NCI-H510A (cell line): ENCODE measurements at regions not wholly inside any gene's neighbourhood (a gene's known extent, or its start where the extent isn't known, plus 50 kb on each side); places are given as distances from the start of the nearest gene placed in this dataset.
"Not testable (repeated sequence)": the region's sequence is repeated elsewhere in the genome, so short reads cannot be mapped to it uniquely, and the experiment has no call there.

Source experiments
- DNase-seq: peaks from one replicate; lab custom pipeline; 2025; lab: John Stamatoyannopoulos, UW

DNA sequence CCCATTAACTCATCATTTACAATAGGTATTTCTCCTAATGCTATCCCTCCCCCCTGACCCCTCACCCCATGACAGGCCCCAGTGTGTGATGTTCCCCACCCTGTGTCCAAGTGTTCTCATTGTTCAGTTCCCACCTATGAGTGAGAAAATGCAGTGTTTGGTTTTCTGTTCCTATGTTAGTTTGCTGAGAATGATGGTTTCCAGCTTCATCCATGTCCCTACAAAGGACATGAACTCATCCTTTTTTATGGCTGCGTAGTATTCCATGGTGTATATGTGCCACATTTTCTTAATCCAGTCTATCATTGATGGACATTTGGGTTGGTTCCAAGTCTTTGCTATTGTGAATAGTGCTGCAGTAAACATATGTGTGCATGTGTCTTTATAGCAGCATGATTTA lies 378.3 kb downstream of the HLX start:
- not testable (repeated sequence) for DNase-seq

DNA sequence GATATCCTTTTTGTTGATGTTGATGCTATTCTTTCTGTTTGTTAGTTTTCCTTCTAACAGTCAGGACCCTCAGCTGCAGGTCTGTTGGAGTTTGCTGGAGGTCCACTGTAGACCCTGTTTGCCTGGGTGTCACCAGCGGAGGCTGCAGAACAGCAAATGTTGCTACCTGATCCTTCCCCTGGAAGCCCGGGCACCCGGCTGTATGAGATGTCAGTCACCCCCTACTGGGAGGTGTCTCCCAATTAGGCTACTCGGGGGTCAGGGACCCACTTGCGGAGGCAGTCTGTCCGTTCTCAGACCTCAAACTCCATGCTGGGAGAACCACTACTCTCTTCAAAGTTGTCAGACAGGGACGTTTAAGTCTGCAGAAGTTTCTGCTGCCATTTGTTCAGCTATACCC lies 383.4 kb downstream of the HLX start:
- DNase-seq: not testable (repeated sequence)

DNA sequence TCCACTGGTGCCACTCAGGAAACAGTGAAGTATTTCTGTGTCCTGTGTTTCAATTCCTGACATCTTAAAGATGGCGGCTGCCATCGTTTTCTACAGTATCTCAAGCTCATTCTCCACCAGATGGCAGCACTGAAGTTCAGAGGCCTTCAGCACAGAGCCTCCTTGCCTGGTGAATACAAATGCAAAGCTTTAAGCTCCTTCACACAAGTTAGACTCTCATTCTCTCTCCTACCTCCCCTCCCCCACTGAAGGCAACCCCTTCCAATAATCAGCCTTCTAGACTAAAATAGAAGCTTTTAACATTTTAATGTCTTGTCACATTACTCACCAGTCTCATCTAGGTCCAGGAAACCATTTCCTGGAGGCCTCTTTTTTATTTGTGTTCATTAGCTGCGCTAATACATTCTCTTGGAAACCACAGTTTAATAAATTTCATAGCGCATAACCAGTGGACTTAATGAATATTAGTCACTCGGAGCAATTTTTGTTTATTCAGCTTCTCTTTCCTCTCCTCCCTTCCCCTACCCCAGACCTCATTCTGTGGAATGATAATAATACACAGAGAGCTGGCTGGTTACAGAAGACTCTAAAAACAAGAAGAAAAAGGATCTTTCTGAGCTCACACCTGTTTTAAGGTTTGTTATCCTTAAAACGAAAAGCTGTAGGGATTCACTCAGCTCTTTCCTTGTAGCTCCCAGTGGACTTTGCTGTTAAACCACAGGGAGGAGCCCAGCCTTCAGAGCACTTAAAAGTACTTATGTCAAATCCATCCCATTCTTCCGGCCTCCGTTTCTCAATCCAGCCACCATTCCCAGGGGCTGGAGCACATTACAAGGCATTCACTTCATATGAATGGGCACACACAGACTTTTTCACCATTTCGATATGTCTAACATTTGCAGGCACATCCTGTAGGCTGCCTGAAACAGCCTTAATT lies 384.9 kb downstream of the HLX start:
- DNase-seq: peak; percentile 58

DNA sequence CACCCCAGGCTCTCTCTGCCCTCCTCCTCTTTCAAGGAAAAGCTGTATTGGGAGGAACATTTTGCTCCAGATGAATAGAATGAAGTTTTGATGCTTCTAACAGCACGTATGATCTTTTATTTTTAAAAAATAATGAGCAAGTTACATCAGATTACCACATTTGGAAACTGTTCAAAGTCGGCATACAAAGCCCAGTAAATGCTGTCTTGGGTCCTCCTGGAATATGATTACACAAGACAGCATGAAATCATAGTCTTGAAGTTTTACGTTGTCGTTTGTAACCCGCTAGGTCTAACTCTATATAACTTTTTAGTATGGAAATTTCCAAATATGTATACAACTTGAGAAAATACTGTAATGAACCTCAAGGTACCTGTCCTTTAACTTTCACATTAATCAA lies 385.6 kb downstream of the HLX start:
- DNase-seq: no peak

DNA sequence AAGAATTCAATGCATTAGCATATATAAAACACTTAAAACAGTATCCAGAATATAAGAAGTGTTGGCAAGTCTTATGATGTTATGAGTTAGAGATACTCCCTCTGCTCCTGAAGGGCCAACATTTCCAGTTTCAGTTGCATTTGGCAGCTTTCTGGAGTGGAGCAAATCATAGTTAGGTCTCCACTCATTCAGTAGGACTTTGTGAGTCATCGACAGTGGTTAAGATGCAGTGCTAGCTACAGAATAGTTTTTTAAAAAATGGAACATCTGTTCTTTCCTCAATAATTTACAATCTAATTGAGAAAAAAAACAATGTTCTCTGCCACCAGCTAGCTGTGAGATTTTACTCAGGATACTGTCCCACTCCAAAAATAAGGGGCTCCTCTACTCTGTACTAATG lies 389.1 kb downstream of the HLX start:
- DNase-seq: no peak

DNA sequence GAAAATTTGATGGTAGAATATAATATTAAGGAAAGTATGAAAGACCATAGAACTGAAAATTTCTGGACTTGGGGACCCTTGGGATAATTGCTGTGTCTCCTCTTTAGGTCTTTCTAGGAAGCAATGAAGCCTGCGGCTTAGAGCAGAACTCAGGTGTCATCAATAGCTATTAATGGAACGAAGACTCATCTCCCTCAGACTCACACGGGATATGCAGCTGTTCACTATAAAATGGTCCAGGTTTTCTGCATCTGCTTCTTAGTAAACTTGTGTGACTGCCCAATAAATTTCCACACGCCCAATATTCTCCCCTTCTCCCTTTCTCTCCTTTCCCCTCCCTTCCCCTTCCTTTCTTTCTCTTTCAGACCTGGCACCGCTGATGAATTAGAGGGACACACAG lies 392.5 kb downstream of the HLX start:
- no peak for DNase-seq

DNA sequence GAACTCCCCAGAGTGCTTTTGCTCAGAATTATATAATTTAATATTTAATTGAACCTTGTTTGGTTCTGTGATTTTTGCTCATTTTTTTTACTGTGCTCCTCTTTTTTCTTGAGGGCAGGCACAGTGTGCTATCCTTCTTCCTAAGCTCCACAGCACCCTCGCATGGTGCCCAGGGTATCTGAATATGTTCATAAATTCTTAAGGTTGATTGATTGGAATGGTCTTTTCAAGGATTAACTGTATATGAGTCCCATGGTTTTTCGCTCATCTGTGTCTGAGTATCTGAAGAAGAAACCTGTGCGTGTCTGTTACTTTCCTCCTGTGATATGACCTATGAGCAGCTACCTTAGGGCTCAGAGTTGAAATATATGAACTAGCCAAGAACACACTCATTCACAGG lies 393.7 kb downstream of the HLX start:
- DNase-seq: no peak

DNA sequence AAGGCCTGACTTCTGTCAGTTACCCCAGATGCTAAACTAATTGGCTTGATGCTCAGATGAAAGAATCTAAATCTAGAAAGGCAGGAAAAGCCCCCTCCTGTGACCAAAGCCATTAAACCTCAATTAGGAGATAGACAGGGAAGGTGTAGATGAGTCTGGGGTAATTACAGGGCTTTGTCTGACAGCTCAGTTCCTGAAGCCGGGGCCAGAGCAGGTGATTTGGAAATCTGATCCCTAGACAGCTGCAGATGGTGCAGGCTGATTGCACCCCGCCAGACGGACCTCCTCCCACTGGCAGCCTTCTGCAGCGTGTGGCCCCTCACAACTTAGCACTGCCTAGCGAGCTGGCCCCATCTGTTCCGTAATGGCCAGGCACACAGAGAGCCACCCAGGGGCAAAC lies 395.1 kb downstream of the HLX start:
- peak; percentile 59 for DNase-seq

DNA sequence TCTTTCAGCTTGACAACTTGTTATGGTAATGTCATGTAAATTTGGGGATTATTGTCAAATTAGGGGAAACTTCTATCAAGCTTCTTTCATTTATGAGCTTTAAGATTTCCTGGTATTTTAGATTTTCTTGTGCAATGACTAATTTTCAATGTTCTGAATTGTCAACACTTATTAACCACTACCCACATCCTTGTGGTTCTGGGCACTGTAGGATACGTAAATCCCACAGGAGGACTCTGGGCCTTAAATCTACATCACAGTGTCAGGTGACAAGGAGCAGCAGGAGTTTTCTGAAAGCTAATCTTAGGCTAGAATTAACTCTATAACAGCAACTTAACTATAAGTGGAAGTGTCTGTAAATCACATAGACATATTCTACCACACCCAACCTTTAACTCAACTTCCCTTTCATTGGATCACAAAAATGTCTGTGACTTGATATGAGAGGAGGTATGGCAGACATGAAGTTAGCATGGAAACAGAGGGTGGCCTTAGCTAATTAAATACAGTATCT lies 397.7 kb downstream of the HLX start:
- DNase-seq: no peak

DNA sequence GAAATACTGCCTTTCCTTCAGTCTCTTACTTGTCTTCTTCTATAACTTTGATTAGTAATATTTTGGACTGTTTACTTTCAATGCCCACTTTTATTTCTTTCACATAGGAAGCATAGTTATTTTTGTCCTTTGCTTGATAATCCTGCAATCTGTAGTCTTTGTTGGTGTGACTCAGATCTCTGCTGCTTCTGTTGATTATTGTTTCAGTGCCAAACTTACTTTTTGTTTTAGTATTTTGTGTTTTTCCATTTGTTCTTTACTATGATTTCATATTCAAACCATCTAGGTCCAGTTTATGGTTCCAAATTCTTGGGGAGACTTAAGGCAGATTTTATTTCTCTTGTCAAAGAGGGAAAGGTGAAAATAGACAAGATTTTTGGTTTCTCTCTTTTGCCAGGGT lies 399.9 kb downstream of the HLX start:
- no peak for DNase-seq

DNA sequence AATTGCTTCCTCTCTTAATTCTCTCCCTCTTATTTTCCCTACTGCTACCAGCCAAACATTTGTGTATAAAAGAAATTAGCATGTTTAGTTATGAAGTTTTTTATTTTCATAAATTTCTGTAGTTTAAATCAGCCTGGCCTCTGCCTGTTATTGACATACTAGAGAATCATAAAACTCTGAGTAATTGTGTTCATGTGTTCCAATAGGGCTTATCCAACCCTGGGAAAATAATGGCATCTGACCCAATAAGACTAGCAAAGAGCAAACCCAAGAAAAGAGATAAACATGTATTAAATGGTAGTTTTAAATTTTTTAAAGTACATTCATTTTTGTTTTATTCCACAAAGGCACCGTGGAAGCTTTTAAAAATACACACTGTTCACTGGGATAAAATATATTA lies 404.3 kb downstream of the HLX start:
- DNase-seq: no peak

DNA sequence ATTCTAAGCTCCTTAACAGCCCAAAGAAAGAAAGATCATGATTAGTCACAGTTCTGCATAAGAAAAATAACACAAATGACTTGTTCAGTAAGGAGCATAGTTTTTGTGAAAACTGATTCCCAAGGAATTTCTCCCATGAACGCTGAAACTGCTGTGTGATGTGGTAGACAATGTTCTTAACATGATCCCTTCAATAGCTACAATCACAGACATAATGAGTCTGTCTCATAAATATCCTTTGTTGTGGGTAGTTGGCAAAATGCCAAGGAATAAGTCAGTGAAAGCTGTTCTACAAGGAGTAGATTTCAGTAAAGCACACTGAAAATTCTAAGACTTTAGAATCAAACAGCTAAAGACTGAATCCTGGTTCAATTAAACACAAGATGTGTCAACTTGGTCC lies 404.8 kb downstream of the HLX start:
- DNase-seq: no peak

DNA sequence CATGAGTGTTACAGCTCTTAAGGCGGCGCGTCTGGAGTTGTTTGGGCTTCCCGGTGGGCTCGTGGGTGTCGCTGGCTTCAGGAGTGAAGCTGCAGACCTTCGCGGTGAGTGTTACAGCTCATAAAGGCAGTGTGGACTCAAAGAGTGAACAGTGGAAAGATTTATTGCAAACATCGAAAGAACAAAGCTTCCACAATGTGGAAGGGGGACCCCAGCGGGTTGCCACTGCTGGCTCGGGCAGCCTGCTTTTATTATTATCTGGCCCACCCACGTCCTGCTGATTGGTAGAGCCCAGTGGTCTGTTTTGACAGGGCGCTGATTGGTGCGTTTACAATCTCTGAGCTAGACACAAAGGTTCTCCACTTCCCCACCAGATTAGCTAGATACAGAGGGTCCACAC lies 405.7 kb downstream of the HLX start:
- DNase-seq: not testable (repeated sequence)

DNA sequence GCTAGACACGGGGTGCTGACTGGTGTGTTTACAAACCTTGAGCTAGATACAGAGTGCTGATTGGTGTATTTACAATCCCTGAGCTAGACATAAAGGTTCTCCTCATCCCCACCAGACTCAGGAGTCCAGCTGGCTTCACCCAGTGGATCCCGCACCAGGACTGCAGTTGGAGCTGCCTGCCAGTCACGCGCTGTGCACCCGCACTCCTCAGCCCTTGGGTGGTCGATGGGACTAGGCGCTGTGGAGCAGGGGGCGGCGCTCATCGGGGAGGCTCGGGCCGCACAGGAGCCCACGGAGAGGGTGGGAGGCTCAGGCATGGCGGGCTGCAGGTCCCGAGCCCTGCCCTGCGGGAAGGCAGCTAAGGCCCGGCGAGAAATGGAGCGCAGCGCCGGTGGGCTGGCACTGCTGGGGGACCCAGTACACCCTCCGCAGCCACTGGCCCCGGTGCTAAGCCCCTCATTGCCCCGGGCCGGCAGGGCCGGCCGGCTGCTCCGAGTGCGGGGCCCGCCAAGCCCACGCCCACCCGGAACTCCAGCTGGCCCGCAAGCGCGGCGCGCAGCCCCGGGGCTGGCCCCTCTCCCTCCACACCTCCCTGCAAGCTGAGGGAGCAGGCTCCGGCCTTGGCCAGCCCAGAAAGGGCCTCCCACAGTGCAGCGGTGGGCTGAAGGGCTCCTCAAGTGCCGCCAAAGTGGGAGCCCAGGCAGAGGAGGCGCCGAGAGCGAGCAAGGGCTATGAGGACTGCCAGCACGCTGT lies 406.4 kb downstream of the HLX start:
- DNase-seq: not testable (repeated sequence)

DNA sequence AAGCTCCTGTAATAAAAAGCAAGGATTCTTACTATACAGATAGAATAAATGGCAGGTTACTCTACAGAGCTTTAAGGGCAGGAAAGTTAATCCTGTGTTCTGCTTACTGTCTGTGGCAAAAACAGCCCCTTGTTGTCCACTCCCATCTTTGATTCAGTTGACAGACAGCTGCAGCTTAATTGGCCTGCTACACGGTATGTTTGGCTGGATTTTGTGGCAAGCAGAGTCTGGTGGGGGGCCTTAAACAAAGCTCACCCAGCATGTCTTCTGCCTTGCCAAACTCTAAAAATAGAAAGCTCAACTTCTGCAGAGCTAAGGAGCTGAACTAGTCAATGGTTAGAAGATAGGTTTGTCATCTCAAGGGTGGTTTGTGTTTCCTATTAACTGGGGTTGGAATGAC lies 407.2 kb downstream of the HLX start:
- DNase-seq: no peak

DNA sequence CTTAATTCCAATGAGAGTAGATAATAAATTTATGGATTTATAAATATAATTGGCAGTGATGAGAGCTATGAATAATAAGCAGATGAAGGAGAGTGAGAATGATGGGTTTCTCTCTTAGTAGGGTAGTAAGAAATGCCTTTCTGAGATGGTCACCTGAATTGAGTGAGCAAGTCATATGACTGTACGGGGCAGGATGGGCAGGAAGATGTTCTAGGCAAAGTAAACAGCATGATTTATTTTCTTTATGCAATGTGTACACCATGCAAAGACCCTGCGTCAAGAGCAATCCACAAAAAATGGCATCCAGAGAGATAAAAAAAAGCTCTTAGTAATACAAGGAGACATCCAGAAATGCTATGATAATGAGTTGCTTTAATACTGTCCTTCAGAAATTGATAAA lies 409.9 kb downstream of the HLX start:
- DNase-seq: no peak

DNA sequence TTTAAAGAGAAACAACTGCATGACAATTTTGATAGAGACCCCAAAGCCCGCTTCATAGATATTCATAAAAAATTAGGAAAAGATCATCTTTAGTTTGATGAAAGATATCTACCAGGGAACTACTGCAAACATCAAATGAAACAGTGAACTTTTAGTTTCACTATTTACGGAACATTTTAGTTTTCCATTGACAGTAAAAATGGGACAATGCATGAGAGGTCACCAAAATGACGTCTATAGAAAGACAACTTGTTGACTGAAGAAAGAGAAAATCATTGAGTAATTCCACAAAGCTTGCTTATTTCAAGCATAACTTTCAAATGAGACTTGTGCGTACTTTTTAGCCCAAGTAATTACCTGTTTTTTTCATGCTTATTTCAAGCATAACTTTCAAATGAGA lies 411.4 kb downstream of the HLX start:
- DNase-seq: no peak

DNA sequence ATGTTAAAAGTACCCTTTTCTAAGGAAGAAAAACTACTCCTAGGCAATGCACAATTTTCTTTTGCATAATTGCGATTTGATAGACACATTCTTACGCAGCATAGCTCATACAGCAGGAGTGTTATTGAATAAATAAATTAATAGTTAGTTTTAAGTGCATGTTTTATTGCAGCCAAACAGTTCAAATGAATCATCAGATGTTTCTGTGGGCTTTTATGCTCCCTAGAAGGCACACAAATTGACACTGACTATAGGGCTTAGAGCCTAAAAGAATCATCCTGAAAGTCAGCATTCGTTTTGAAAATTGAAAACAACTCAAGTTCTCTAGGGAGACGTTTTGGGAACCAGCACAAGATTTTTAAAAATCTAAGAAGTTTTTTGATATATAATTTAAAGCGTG lies 411.9 kb downstream of the HLX start:
- no peak for DNase-seq

DNA sequence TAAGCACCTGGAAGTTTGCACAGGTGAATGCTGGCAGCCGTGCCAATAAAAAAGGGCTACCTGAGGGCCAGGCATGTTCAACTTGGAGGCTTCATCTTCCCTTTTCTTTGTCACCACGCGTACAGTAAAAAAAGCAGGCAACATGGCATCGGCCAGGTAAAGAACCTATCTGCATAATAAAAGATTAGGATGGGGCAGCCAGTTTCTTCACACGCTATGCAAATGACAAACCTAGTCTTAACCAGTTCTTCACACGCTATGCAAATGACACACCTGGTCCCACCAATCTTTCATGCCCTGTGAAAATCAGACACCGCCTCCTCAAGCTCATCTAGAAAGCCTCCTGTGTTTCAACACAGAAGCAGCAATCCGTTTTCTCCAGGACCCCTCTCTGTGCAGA lies 413.4 kb downstream of the HLX start:
- no peak for DNase-seq

DNA sequence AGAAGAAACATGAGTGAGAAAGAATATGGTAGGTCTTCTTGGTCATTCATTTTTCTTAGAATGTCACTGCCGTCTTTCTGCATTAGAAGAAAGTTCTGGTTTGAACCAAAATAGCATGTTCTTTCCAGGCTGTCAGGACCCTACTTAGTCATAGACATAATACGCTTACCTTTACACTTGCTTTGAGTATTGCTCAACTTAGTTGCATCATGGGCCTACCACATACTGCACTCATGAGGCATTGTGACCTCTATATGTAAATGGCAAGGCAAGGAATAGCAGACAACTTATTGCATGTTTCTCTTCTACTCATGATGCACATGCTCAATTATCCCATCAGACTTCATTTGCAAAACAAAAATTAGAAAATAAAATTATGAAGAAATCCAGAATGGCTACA lies 415.0 kb downstream of the HLX start:
- no peak for DNase-seq

DNA sequence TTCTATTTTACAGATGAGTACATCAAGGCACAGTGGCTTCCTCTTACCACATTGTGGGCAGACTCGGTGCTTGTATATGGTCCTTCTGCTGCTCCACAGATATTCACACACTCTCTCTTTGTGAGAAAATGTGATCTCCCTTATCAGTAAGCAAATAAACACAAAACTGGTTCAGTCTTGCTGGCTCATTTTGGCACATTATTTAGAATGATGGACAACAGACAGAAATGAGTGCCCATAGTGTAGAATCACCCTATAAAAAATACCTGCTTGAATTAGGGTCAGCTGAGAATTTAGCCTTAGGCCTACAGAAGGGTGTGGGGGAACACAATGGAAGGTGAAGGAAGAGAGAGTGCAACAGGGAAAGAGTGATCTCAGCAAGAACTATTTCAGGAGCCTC lies 423.1 kb downstream of the HLX start:
- no peak for DNase-seq

DNA sequence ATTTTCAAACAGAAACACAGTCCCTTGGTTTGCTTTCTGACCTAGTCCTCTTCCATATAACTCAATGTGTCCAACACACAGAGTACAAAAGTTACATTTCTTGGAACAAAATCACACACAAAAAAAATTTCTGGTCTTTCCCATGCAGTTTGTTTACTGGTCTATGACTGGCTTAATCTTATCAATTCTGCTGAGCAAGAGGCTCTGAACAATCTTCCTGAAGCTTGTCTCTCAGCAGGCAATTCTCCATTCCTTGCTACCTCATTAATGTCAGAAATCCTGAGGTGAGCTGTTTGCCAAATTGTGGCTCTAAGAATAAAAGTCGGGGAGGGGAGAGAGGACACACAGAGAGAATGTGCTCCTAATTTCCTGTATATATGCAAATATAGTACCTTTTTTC lies 423.6 kb downstream of the HLX start:
- no peak for DNase-seq

DNA sequence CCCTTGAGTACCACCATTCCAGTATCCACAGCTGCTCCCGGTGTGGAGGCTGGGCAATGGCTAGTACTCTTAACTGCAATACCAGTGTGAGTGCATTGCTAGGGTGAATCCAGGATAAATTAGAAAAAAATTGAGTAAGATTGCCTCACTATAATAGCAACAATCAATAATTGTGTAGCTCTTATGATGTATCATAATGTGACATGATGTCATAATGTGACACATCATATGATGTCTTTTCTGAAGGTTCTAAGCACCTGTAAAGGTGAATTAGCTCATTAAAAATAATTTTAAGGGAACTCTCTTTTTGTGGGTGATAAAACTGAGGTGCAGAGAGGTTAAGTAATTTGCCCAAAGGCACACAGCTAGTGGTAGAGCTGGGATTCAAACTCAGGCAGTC lies 424.4 kb downstream of the HLX start:
- no peak for DNase-seq
